ENCODE measurements at regions not wholly inside any gene's neighbourhood (a gene's known extent, or its start where the extent isn't known, plus 50 kb on each side); places are given as distances from the start of the nearest gene placed in this dataset.

DNA sequence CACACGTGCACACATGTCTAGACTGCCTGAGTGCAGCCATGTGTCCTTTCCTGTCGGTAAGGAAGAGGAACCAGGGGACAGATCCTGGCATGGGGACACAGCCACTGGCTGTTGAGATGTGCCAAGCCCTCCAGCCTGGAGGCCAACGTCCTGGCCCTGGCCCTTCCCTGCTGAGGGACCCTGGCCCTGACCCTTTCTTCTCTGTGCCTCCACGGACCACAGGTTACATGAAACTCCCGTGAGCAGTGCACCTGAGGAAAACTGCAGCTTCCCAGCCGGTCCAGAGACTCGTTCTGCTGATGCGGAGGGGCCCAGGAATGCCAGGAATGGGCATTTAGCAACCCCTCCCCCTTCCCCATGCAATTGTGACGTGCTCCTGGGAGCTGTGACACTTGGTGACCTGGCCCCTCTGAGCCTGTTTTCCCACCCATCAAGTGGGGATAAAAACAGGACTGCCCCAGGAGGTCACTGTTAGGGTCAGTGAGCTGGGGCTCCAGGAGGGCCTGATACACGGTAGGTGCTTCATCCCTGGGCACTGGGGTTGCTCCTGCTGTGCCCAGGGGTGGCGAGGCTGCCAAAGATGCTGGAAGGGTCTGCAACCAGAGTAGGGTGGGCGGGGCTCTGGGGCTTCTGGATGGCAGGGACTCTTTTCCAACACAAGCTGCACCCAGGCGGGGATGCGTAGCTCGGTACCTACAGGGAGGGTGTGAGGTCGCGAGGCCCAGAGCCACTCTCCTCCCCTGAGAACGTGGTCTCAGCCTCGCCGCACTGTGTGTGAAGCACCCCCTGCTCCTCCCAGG, 151.5 kb downstream of the C9orf50 start:
- TF ChIP-seq, protein P1, sequence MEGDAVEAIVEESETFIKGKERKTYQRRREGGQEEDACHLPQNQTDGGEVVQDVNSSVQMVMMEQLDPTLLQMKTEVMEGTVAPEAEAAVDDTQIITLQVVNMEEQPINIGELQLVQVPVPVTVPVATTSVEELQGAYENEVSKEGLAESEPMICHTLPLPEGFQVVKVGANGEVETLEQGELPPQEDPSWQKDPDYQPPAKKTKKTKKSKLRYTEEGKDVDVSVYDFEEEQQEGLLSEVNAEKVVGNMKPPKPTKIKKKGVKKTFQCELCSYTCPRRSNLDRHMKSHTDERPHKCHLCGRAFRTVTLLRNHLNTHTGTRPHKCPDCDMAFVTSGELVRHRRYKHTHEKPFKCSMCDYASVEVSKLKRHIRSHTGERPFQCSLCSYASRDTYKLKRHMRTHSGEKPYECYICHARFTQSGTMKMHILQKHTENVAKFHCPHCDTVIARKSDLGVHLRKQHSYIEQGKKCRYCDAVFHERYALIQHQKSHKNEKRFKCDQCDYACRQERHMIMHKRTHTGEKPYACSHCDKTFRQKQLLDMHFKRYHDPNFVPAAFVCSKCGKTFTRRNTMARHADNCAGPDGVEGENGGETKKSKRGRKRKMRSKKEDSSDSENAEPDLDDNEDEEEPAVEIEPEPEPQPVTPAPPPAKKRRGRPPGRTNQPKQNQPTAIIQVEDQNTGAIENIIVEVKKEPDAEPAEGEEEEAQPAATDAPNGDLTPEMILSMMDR (IDR thresholded peaks at IDR 0.05; ENCODE audit: low read length, missing control alignments): no peak

DNA sequence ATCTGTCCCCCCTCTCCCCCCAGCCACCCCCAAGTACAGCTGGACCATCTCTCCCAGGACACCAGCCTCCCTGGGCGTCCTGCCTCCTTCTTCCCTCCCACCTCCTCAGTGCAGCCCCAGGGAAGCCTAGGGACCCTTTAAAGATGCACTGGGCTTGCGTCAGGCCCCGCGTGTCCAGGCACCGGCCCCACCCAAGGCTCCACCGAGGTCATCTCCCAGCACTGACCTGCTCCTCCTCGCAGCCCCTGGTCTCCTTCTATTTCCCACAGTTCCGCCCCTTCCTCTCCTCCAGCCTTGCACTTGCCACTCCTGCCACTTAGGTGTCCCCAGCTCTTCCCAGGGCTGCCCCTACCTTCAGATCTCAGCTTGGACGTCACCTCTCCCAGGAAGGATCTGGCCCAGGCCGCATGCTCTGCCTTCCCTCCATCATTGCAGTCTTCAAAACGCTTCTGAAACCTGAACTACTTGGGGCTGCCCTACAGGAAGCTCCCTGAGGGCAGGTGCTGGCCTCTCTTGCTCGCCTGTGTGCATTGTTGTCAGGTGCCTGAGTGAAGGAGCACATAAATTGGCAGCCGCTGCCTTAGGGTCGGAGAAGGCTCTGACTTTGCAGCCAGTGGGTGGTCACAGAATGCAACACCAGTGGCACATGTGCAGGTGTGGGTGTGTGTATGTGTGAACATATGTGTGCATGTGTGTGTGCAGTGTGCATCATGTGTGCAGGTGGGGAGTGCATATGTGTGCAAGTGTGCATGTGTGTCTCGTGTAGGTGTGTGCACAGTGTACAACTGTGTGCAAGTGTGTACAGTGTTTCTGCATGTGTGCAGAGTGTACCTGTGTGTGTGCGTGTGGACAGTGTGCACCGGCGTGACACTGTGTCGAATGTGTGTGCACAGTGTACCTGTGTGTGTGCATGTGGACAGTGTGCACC, 152.9 kb downstream of the C9orf50 start:
- no peak overlapping the region for H3K4me3 ChIP-seq (replicated peaks; ENCODE audit: low read depth, low read length)
- no peak for DNase-seq (ENCODE audit: low read depth)
- TF ChIP-seq, protein P1 (IDR thresholded peaks at IDR 0.05; ENCODE audit: low read length, missing control alignments): no peak

More for the DNA sequence above, 151.5 kb downstream of the C9orf50 start:
- H3K4me3 ChIP-seq (replicated peaks; ENCODE audit: low read depth, low read length): no peak overlapping the region
- no peak for DNase-seq (ENCODE audit: low read depth)

DNA sequence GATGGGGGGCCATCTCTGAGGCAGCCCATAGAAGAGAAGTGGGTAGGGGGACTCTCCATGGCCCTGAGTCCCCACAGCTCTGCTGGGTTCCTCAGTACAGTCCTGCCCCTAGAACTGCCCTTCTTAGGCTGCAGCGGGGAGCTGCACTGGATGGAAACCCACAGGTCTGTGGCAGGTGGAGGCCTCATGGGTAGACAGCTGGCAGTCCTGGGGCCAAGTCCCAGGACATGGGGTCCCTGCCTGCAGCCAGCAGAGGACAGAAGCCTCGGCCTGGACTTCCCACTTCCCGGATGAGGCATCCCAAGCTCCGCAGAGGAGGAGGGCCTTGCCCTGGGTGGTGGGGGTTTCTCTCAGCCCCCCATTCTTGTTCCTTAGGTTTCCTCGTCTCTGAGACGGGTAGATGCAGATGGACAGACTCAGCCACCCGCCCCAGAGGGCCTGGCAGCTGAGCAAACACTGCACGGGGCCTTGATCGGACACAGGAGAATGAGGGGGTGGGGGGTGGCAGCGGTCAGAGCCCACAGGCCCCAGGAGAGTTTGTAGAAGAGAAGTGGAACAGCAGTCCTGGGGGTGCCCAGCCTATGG, 153.8 kb downstream of the C9orf50 start:
- no peak for DNase-seq (ENCODE audit: low read depth)
- H3K4me3 ChIP-seq (replicated peaks; ENCODE audit: low read depth, low read length): no peak overlapping the region
- TF ChIP-seq, protein P1 (IDR thresholded peaks at IDR 0.05; ENCODE audit: low read length, missing control alignments): no peak

DNA sequence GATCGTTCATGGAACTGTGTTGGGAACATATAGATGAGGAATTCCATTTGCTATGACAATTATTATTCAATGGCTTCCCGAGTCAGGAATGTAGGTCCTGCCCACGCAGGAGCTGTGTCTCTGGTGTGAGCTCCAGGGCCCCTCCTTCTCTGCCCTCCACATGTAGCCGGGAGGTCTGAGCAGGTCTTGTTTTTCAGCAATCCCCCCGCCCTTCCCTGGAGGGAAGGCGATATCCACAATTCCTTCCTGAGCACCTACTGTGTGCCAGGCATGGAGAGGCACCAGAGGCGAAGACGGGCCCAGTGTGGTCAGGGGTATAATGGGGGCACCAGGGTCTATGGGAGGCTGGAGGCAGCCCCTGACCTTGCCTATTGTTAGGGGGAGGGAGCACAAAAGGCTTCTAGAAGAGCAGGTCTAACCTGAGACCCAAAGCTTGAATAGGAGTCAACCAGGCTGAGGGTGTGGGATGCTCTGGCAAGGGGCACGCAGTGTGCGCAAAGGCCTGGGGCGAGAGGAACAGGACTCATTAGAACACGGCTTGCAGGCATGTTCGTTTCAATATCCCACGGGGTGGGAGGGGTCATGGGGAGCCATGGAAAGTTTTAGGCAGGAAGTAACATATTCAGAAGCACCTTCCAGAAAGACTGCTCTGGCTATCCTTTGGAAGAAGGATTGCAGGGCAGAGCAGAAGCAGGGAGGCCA, 154.9 kb downstream of the C9orf50 start:
- no peak overlapping the region for H3K4me3 ChIP-seq (replicated peaks; ENCODE audit: low read depth, low read length)
- TF ChIP-seq, protein P1 (IDR thresholded peaks at IDR 0.05; ENCODE audit: low read length, missing control alignments): no peak
- no peak for DNase-seq (ENCODE audit: low read depth)

DNA sequence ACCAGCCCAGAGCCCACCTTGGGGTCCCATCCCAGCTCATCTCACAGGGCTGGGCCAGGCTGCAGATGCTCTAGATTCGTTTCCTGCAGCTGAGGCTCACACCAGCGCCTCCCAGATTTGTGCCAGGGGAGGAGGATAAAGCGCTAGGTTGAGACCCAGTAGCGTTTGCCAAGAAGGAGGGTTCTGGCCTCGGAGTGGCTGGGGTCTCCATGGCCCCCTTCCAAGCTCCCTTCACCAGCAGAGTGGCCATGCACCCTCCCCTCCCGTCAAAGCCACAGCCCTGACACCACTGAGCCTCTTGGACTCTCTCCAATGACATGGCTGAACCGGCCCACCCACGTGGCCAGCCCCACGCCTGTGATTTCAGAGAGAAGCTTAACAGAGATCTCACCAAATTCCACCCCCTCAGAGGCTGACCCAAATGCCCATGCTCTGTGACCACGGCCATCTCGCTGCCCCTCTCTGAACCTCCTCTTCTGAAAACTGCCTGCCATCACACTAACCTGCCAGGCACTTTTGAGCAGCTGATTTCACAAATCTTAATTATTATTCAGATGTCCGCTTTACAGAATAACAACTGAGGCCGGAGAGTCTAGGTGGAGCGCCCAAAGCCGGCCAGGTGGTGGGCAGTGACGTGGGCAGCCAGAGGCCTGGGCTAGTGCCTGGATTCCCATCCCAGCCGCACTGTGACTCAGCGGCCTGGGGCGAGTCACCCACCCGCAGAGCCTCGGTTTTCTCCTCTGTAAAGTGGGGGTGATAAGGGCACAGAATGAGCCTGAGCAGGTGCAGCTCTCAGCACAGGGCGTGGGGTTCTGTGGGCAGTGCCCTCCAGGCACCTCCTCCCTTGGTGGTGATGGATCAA, 155.7 kb downstream of the C9orf50 start:
- TF ChIP-seq, protein P1 (IDR thresholded peaks at IDR 0.05; ENCODE audit: low read length, missing control alignments): no peak
- H3K4me3 ChIP-seq (replicated peaks; ENCODE audit: low read depth, low read length): no peak overlapping the region
- peak; percentile 38 for DNase-seq (ENCODE audit: low read depth)
